ENCODE measurements at regions not wholly inside any gene's neighbourhood (a gene's known extent, or its start where the extent isn't known, plus 50 kb on each side); places are given as distances from the start of the nearest gene placed in this dataset.

DNA sequence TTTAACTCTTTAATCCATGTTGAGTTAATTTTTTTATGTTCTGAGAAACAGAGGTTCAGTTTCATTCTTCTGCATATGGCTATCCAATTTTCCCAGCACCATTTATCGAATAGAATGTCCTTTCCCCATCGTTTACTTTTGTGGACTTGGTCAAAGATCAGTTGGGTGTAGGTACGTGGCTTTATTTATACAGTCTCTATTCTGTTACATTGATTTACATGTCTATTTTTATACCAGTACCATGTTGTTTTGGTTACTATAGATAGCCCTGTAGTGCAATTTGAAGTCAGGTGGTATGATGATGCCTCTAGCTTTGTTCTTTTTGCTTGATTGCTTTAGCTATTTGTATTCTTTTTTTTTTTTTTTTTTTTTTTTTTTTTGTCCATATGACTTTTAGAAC is 462.0 kb downstream of the HTR1A start (continued):
- TF ChIP-seq RBBP5 (IDR thresholded peaks at IDR 0.05; ENCODE audit: borderline replicate concordance, low read depth, low read length) (no peak), CHD1 (IDR thresholded peaks at IDR 0.05; ENCODE audit: low read depth, low read length) (no peak), YY1 (IDR thresholded peaks at IDR 0.05; ENCODE audit: low read depth, low read length) (no peak), CREB1 (IDR thresholded peaks at IDR 0.05) (no peak), CBX8 (IDR thresholded peaks at IDR 0.05; ENCODE audit: borderline replicate concordance, low read depth, low read length) (no peak)

Data from H1 (cell line).